Subcutaneous abdominal adipose tissue (tissue), 5 donors: ENCODE measurements at regions not wholly inside any gene's neighbourhood (a gene's known extent, or its start where the extent isn't known, plus 50 kb on each side); places are given as distances from the start of the nearest gene placed in this dataset.

Source experiments
- H3K27ac ChIP-seq: one replicate; pipeline ENCODE4 v1.7.0; 2013; ENCODE audit warnings: low read depth, mild to moderate bottlenecking, inconsistent platforms, low read length, moderate library complexity
- H3K27me3 ChIP-seq, 5 donors: one replicate each; pipeline ENCODE4 v1.7.0; 2013; ENCODE audit warnings: low read length in 5 of 5, inconsistent platforms in 1 of 5; ENCODE audit not compliant: control insufficient read depth in 5 of 5, insufficient read depth in 4 of 5
- H3K36me3 ChIP-seq, 5 donors: one replicate each; pipeline ENCODE4 v1.7.0; 2013; ENCODE audit warnings: low read length in 5 of 5; ENCODE audit not compliant: control insufficient read depth in 5 of 5, insufficient read depth in 5 of 5
- H3K4me1 ChIP-seq, 5 donors: one replicate each; pipeline ENCODE4 v1.7.0; 2013; ENCODE audit warnings: low read length in 5 of 5, mild to moderate bottlenecking in 3 of 5, moderate library complexity in 1 of 5; ENCODE audit not compliant: control insufficient read depth in 5 of 5, insufficient read depth in 5 of 5
- H3K4me3 ChIP-seq, 5 donors: one replicate each; pipeline ENCODE4 v1.7.0; 2013; ENCODE audit warnings: low read length in 5 of 5, low read depth in 1 of 5
- H3K9ac ChIP-seq, 5 donors: one replicate each; pipeline ENCODE4 v1.7.0; 2013; ENCODE audit warnings: low read length in 5 of 5, mild to moderate bottlenecking in 4 of 5, moderate library complexity in 3 of 5
- H3K9me3 ChIP-seq, 5 donors: one replicate each; pipeline ENCODE4 v1.7.0; 2013; ENCODE audit warnings: low read length in 5 of 5; ENCODE audit not compliant: control insufficient read depth in 5 of 5
- donor health status: healthy.
- donor health status: healthy.
- donor health status: healthy.
- donor health status: healthy.
- donor health status: healthy.

- Histone ChIP-seq H3K4me1 (no peaks in the 10 kb centered on the region), H3K9ac (no peak overlapping the region), H3K9me3 (no peaks in the 10 kb centered on the region)
Observed at GRCh38 chr4:25563071-25563564, 92.5 kb upstream of the SLC34A2 start.

DNA sequence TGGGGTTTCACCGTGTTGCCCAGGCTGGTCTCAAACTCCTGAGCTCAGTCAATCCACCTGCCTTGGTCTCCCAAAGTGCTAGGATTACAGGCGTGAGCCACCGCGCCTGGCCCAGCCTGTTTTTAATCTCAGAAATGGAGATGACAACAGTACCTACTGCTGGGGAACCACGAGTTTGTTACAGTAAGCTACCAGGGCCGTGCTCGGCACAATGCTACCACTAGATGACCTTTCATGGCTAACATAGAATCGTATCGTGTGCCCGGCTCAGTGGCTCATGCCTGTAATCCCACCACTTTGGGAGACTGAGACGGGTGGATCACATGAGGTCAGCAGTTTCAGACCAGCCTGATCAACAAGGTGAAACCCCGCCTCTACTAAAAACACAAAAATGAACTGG lies 90.8 kb upstream of the SLC34A2 start:
- H3K4me3 ChIP-seq, result no peak overlapping the region
- H3K27ac ChIP-seq, result no peak overlapping the region
- H3K27me3 ChIP-seq, result no peaks in the 10 kb centered on the region
- no peaks in the 10 kb centered on the region for H3K9me3 ChIP-seq
- no peak overlapping the region for H3K9ac ChIP-seq
- H3K4me1 ChIP-seq, result no peaks in the 10 kb centered on the region
- H3K36me3 ChIP-seq, result no peaks in the 10 kb centered on the region

More at GRCh38 chr4:25563071-25563564, 92.5 kb upstream of the SLC34A2 start:
- H3K27me3 ChIP-seq, result no peaks in the 10 kb centered on the region
- H3K4me3 ChIP-seq, result no peak overlapping the region
- no peak overlapping the region for H3K27ac ChIP-seq
- no peaks in the 10 kb centered on the region for H3K36me3 ChIP-seq

DNA sequence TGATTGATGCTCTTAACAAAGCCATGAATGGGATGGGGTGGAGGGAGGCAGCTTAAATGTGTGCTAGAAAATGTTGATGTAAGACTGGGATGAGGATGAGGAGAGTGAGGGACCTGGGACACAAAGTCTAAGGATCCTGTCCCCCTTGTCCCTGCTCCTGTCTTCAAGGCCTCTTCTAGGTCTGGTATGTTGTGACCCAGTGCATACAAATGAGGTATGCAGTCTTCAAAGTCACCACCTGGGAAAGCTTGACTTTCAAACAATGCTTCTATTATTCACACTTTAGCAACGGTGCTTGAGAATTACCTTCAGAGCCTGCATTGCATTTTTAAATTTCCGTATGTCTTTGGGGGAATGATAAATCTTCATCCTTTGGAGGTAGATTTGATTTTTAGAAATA lies 88.4 kb upstream of the SLC34A2 start:
- H3K27me3 ChIP-seq, result no peaks in the 10 kb centered on the region
- H3K27ac ChIP-seq, result no peak overlapping the region
- no peaks in the 10 kb centered on the region for H3K9me3 ChIP-seq
- H3K4me3 ChIP-seq, result no peak overlapping the region
- no peaks in the 10 kb centered on the region for H3K36me3 ChIP-seq
- no peaks in the 10 kb centered on the region for H3K4me1 ChIP-seq
- H3K9ac ChIP-seq, result no peak overlapping the region

- Histone ChIP-seq H3K4me3 (no peak overlapping the region), H3K9ac (no peak overlapping the region), H3K9me3 (no peaks in the 10 kb centered on the region), H3K27me3 (no peaks in the 10 kb centered on the region), H3K36me3 (no peaks in the 10 kb centered on the region), H3K27ac (no peak overlapping the region), H3K4me1 (no peaks in the 10 kb centered on the region)
Observed at GRCh38 chr4:25569716-25570115, 85.9 kb upstream of the SLC34A2 start.

DNA sequence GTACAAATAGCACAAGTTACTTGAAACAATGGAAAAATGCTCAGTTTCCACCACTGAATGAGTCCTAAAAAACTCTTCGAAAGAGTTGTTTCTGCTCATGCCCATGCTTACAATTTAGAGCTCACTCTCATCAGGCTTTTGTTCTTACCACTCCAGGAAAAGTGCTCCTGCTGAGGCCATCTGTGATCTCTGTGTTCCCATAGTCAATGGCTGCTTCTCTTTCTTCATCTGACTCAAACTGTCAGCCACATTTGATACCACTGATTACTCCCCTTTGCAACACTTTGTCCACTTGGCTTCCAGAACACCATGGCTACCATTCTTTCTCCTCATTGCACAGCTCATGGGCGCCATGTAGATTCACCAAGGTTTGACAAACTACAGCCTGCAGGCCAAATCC lies 80.0 kb upstream of the SLC34A2 start:
- H3K36me3 ChIP-seq, result no peaks in the 10 kb centered on the region
- no peak overlapping the region for H3K27ac ChIP-seq
- no peak overlapping the region for H3K4me3 ChIP-seq
- H3K4me1 ChIP-seq, result no peaks in the 10 kb centered on the region
- peaks cover 0 to 4% (median 0%) of the 10 kb centered on the region in 5 donors for H3K27me3 ChIP-seq
- no peak overlapping the region for H3K9ac ChIP-seq
- no peaks in the 10 kb centered on the region for H3K9me3 ChIP-seq

- no peak overlapping the region for H3K4me3 ChIP-seq
- no peaks in the 10 kb centered on the region for H3K36me3 ChIP-seq
- H3K9ac ChIP-seq, result no peak overlapping the region
- H3K27ac ChIP-seq, result no peak overlapping the region
- no peaks in the 10 kb centered on the region for H3K4me1 ChIP-seq
- H3K9me3 ChIP-seq, result no peaks in the 10 kb centered on the region
- H3K27me3 ChIP-seq, result peaks cover 0 to 4% (median 0%) of the 10 kb centered on the region in 5 donors
Observed at GRCh38 chr4:25578432-25578831, 77.2 kb upstream of the SLC34A2 start.

DNA sequence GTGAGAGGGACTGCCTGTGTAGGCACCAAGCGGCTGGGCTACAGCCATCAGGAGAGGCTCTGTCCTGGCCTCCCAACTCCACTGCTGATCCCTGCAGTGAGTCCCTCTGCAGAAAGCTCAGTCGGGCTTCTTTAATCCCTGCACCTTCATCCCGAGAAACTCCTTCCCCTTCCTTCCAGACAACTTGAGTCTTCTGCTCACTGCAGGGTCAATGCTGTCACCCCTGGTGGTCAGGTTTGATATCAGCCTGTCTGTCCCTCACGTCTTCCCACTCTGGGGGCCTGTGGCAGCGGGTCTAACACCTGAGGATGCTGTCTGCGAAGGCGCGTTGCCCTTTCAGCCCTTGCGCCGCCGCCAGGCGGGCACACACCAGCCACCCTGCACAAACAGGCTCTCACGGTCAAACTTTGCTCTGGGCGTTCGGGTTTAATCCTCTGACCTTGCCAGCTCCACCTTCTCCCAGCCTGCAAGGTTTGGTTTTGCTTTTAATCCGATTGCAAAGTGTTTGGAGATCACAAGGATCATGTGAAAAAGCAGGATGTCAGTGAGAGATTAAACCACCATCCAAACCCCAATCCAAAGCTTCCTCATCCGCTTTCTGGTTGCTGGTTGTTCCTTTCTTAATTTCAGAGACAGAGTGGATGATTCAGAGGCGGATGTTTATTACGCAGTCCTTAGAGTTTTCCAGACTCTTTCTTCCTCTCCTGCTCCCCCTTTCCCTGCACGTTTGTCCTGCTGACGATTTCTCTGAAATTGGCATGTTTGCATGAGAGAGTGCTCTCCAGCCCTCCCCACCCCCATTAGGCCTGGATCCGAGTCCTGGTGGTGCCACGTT lies 74.8 kb upstream of the SLC34A2 start:
- Histone ChIP-seq H3K27me3 (peaks cover 0 to 4% (median 0%) of the 10 kb centered on the region in 5 donors), H3K9me3 (no peaks in the 10 kb centered on the region), H3K4me1 (no peaks in the 10 kb centered on the region), H3K4me3 (no peak overlapping the region), H3K9ac (no peak overlapping the region), H3K27ac (no peak overlapping the region), H3K36me3 (no peaks in the 10 kb centered on the region)

- Histone ChIP-seq H3K27ac (no peak overlapping the region), H3K4me1 (no peaks in the 10 kb centered on the region), H3K9ac (no peak overlapping the region), H3K4me3 (no peak overlapping the region), H3K9me3 (no peaks in the 10 kb centered on the region), H3K27me3 (peaks cover 0 to 2% (median 0%) of the 10 kb centered on the region in 5 donors), H3K36me3 (no peaks in the 10 kb centered on the region)
Observed at GRCh38 chr4:25585901-25586523, 69.6 kb upstream of the SLC34A2 start.

- Histone ChIP-seq H3K27ac (no peak overlapping the region), H3K9me3 (no peaks in the 10 kb centered on the region), H3K4me1 (no peaks in the 10 kb centered on the region), H3K36me3 (no peaks in the 10 kb centered on the region), H3K9ac (no peak overlapping the region), H3K4me3 (no peak overlapping the region), H3K27me3 (peaks cover 0 to 2% (median 0%) of the 10 kb centered on the region in 5 donors)
Observed at GRCh38 chr4:25588206-25588605, 67.4 kb upstream of the SLC34A2 start.

GRCh38 chr4:25590171-25590570 lies 65.5 kb upstream of the SLC34A2 start:
- Histone ChIP-seq H3K9me3 (peaks cover 0 to 4% (median 2%) of the 10 kb centered on the region in 5 donors), H3K27ac (no peak overlapping the region), H3K4me1 (no peaks in the 10 kb centered on the region), H3K4me3 (no peak overlapping the region), H3K27me3 (peaks cover 0 to 2% (median 0%) of the 10 kb centered on the region in 5 donors), H3K9ac (no peak overlapping the region), H3K36me3 (no peaks in the 10 kb centered on the region)
